Coronary artery (tissue), 2 donors: ENCODE measurements at regions not wholly inside any gene's neighbourhood (a gene's known extent, or its start where the extent isn't known, plus 50 kb on each side); places are given as distances from the start of the nearest gene placed in this dataset.

ENCODE experiments used
- DNase-seq: peaks from one replicate; pipeline ENCODE4 v3.0.0-alpha.2; 2017; ENCODE audit warnings: low spot score
- H3K27ac ChIP-seq, 2 donors: fragments of 200-600 bp; sonication (generic); one replicate each; pipeline ENCODE4 v1.5.1; 2016 to 2019
- H3K4me3 ChIP-seq: fragments of 200-600 bp; sonication (generic); 2 replicates; pipeline ENCODE4 v1.5.1; 2016; ENCODE audit warnings: mild to moderate bottlenecking, moderate library complexity
- CTCF ChIP-seq: fragments of 200-600 bp; sonication (generic); IDR thresholded peaks from one replicate; pipeline ENCODE4 v1.5.1; 2019; ENCODE audit warnings: antibody characterized with exemption

GRCh38 chr6:115618256-115618655 is 442.4 kb downstream of the FRK start:
- TF ChIP-seq CTCF = no peak
- DNase-seq = no peak

GRCh38 chr6:115617031-115617430 is 443.7 kb downstream of the FRK start:
- Histone ChIP-seq H3K4me3 (no peak overlapping the region), H3K27ac (no peak overlapping the region)
- DNase-seq = no peak
- no peak for TF ChIP-seq CTCF

More at GRCh38 chr6:115618256-115618655, 442.4 kb downstream of the FRK start:
- no peak overlapping the region for H3K4me3 ChIP-seq
- no peak overlapping the region for H3K27ac ChIP-seq

GRCh38 chr6:115613488-115613887 is 447.2 kb downstream of the FRK start:
- DNase-seq = no peak
- H3K27ac ChIP-seq = no peak overlapping the region
- H3K4me3 ChIP-seq = no peak overlapping the region
- TF ChIP-seq CTCF = no peak

GRCh38 chr6:115612796-115613479 is 447.8 kb downstream of the FRK start:
- no peak for TF ChIP-seq CTCF

GRCh38 chr6:115612216-115612615 is 448.5 kb downstream of the FRK start:
- TF ChIP-seq CTCF = no peak
- H3K4me3 ChIP-seq = no peak overlapping the region
- no peak overlapping the region for H3K27ac ChIP-seq
- no peak for DNase-seq

More at GRCh38 chr6:115612796-115613479, 447.8 kb downstream of the FRK start:
- Histone ChIP-seq H3K4me3 (no peak overlapping the region), H3K27ac (no peak overlapping the region)
- no peak for DNase-seq

- no peak for DNase-seq
- no peak for TF ChIP-seq CTCF
- no peak overlapping the region for H3K4me3 ChIP-seq
- H3K27ac ChIP-seq = no peak overlapping the region
These were observed 450.0 kb downstream of the FRK start for GRCh38 chr6:115610696-115611095.

GRCh38 chr6:115609111-115609510 is 451.6 kb downstream of the FRK start:
- DNase-seq = no peak
- no peak overlapping the region for H3K4me3 ChIP-seq
- TF ChIP-seq CTCF = no peak
- no peak overlapping the region for H3K27ac ChIP-seq
